Thoracic aorta (tissue), 2 donors: ENCODE measurements at regions not wholly inside any gene's neighbourhood (a gene's known extent, or its start where the extent isn't known, plus 50 kb on each side); places are given as distances from the start of the nearest gene placed in this dataset.

Experiments used
- ATAC-seq: fragments of 150-250 bp; one replicate; pipeline ENCODE4 v1.8.0; 2017; ENCODE audit warnings: low read depth; ENCODE audit not compliant: insufficient number of reproducible peaks, low FRiP score
- DNase-seq: peaks from one replicate; pipeline ENCODE4 v3.0.0-alpha.2; 2020; ENCODE audit warnings: low spot score
- H3K27ac ChIP-seq, 2 donors: fragments of 200-600 bp; sonication (generic); 1 replicate in 1 of 2; 2 replicates in 1 of 2; pipeline ENCODE4 v1.5.1; 2016; ENCODE audit warnings: mild to moderate bottlenecking in 2 of 2, moderate library complexity in 2 of 2
- H3K27me3 ChIP-seq: fragments of 200-600 bp; sonication (generic); replicated peaks from 2 replicates; pipeline ENCODE4 v1.6.0; 2016; ENCODE audit warnings: mild to moderate bottlenecking; ENCODE audit not compliant: insufficient read depth
- H3K36me3 ChIP-seq: fragments of 200-600 bp; sonication (generic); one replicate; pipeline ENCODE4 v1.5.1; 2016
- H3K4me1 ChIP-seq, 2 donors: fragments of 200-600 bp; sonication (generic); 1 replicate in 1 of 2; 2 replicates in 1 of 2; pipeline versions ENCODE4 v1.5.1 to v1.6.0; 2016; ENCODE audit warnings: low read depth in 2 of 2, mild to moderate bottlenecking in 1 of 2; ENCODE audit not compliant: control insufficient read depth in 1 of 2
- H3K4me3 ChIP-seq: fragments of 200-600 bp; sonication (generic); 2 replicates; pipeline ENCODE4 v1.5.1; 2016; ENCODE audit warnings: mild to moderate bottlenecking
- H3K9me3 ChIP-seq: fragments of 200-600 bp; sonication (generic); 2 replicates; pipeline ENCODE4 v1.5.1; 2016
- TF ChIP-seq, protein P1 (sequence below): fragments of 200-600 bp; sonication (generic); IDR thresholded peaks from one replicate; pipeline ENCODE4 v1.5.1; 2019; ENCODE audit warnings: antibody characterized with exemption

DNA sequence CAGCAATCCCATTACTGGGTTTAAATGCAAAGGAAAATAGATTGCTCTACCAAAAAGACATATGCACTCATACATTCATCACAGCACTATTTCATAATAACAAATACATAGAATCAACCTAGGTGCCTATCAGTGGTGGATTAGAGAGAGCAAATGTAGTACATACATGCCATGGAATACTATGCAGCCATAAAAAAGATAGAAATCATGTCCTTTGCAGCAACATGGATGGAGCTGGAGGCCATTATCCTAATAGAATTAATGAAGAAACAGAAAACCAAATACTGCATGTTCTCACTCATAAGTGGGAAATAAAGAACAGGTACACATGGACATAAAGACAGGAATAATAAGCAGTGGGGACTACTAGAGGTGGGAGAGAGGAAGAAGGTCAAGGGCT, 70.7 kb upstream of the MLIP start:
- ATAC-seq (no peak), DNase-seq (no peak)
- Histone ChIP-seq H3K36me3 (no peaks in the 10 kb centered on the region), H3K9me3 (no peaks in the 10 kb centered on the region), H3K27ac (no peak overlapping the region), H3K27me3 (no peaks in the 10 kb centered on the region), H3K4me1 (no peaks in the 10 kb centered on the region), H3K4me3 (no peak overlapping the region)
- TF ChIP-seq, protein P1, sequence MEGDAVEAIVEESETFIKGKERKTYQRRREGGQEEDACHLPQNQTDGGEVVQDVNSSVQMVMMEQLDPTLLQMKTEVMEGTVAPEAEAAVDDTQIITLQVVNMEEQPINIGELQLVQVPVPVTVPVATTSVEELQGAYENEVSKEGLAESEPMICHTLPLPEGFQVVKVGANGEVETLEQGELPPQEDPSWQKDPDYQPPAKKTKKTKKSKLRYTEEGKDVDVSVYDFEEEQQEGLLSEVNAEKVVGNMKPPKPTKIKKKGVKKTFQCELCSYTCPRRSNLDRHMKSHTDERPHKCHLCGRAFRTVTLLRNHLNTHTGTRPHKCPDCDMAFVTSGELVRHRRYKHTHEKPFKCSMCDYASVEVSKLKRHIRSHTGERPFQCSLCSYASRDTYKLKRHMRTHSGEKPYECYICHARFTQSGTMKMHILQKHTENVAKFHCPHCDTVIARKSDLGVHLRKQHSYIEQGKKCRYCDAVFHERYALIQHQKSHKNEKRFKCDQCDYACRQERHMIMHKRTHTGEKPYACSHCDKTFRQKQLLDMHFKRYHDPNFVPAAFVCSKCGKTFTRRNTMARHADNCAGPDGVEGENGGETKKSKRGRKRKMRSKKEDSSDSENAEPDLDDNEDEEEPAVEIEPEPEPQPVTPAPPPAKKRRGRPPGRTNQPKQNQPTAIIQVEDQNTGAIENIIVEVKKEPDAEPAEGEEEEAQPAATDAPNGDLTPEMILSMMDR, result no peak

DNA sequence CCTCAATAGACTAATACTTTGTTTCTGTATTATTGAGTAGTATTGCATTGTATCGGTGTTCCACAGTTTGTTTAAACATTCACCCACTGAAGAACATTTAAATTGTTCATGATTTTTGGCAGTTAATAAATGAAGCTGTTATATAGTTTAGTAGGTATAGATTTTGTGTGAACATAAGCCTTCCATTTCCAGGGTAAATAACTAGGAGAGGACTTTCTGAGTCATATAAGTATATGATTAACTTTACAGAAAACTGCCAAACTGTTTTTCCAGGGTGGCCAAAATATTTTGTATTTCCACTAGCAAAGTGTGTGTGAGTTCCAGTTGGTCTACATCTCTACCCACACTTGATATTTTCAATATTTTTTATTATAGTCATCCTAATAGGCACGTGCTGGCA, 70.0 kb upstream of the MLIP start:
- TF ChIP-seq, protein P1, result no peak
- Histone ChIP-seq H3K27ac (no peak overlapping the region), H3K9me3 (no peaks in the 10 kb centered on the region), H3K4me1 (no peaks in the 10 kb centered on the region), H3K27me3 (no peaks in the 10 kb centered on the region), H3K36me3 (no peaks in the 10 kb centered on the region), H3K4me3 (no peak overlapping the region)
- DNase-seq (no peak), ATAC-seq (no peak)

DNA sequence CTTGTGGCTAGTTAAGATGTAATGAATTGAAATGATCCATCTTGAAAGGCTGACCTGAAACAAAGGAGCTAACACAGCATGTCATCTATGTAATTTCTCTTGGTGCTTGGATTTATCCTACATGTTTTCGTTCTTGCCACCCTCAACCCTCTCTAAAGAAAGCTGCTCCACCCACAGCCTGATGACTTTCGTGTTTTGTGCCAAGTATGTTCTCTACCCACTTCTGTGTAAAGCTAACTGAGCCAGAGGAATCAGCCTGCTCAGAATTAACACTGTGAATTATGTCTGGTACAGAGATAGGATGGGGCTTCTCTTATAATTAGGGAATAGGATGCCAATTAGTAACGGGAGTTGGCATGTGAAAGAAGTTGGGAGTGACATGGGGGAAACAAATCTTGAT, 67.9 kb upstream of the MLIP start:
- Histone ChIP-seq H3K36me3 (no peaks in the 10 kb centered on the region), H3K27me3 (no peaks in the 10 kb centered on the region), H3K4me3 (no peak overlapping the region), H3K27ac (no peak overlapping the region), H3K9me3 (no peaks in the 10 kb centered on the region), H3K4me1 (no peaks in the 10 kb centered on the region)
- ATAC-seq (no peak), DNase-seq (no peak)
- TF ChIP-seq, protein P1, result no peak

DNA sequence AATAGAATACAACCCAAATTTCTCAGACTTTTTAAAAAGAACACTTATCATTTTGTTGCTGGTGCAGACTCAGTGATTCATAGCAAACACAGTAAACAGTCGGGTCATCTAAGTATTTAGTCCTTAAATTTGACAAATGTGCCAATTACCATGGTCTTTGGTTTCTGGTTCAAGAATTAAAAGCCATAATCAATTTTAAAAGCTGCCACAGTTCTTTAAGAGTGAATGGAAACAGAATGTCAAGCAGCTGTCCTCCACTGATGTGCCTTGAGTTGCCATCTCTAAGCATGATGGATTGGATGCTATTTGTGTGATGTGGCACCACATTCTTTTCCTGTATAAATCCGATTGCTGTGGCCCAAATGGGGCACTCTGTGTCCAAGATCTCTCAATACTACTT, 67.2 kb upstream of the MLIP start:
- Histone ChIP-seq H3K27me3 (no peaks in the 10 kb centered on the region), H3K4me3 (no peak overlapping the region), H3K4me1 (no peaks in the 10 kb centered on the region), H3K36me3 (no peaks in the 10 kb centered on the region), H3K9me3 (no peaks in the 10 kb centered on the region), H3K27ac (no peak overlapping the region)
- TF ChIP-seq, protein P1, result no peak
- ATAC-seq (no peak), DNase-seq (no peak)

DNA sequence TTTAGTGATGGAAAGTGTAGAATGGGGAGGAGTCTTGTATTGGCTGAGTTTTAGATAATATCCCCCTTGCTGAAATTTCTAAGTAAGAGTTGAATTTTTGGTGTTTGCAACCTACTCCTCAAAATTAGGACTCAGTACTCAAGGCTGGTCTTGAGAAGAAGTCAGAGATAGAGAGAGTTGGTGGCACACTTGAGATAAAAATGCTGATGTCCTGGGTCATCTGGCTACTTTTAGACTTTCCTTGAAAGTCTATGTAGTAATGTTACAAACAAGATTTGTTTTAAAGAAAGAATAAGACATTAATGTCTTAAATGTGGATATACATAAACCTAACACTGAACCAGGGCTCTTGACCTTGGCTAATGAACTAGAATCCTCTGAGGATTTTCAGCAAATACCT, 62.5 kb upstream of the MLIP start:
- no peaks in the 10 kb centered on the region for H3K36me3 ChIP-seq
- no peaks in the 10 kb centered on the region for H3K27me3 ChIP-seq
- no peak overlapping the region for H3K4me3 ChIP-seq
- peaks cover 4 to 5% of the 10 kb centered on the region in 2 donors for H3K4me1 ChIP-seq
- no peak overlapping the region for H3K27ac ChIP-seq
- ATAC-seq, result no peak
- no peak for DNase-seq
- TF ChIP-seq, protein P1, result no peak
- no peaks in the 10 kb centered on the region for H3K9me3 ChIP-seq
